Trophoblast cell (in vitro differentiated cells and primary cell): ENCODE measurements at regions not wholly inside any gene's neighbourhood (a gene's known extent, or its start where the extent isn't known, plus 50 kb on each side); places are given as distances from the start of the nearest gene placed in this dataset.

ENCODE experiments used
- DNase-seq, 2 donors: peaks; one replicate each; pipeline ENCODE4 v3.0.0-alpha.2; 2016
- H2AFZ ChIP-seq: 2 replicates; pipeline ENCODE4 v1.6.1; 2013; ENCODE audit warnings: low read length, moderate library complexity, mild to moderate bottlenecking; ENCODE audit not compliant: insufficient read depth, poor library complexity
- H2AK5ac ChIP-seq: 2 replicates; pipeline ENCODE4 v1.6.1; 2013; ENCODE audit warnings: mild to moderate bottlenecking, low read length
- H2BK120ac ChIP-seq: 2 replicates; pipeline ENCODE4 v1.6.1; 2013; ENCODE audit warnings: low read length, mild to moderate bottlenecking, moderate library complexity; ENCODE audit not compliant: insufficient read depth, poor library complexity
- H2BK12ac ChIP-seq: 2 replicates; pipeline ENCODE4 v1.6.1; 2013; ENCODE audit warnings: mild to moderate bottlenecking, low read length, moderate library complexity
- H2BK5ac ChIP-seq: 2 replicates; pipeline ENCODE4 v1.6.1; 2013; ENCODE audit warnings: low read length, low read depth, moderate library complexity, mild to moderate bottlenecking; ENCODE audit not compliant: poor library complexity
- H3K14ac ChIP-seq: 2 replicates; pipeline ENCODE4 v1.6.1; 2013; ENCODE audit warnings: mild to moderate bottlenecking, low read length
- H3K18ac ChIP-seq: 2 replicates; pipeline ENCODE4 v1.6.1; 2013; ENCODE audit warnings: mild to moderate bottlenecking, low read length
- H3K23ac ChIP-seq: 2 replicates; pipeline ENCODE4 v1.6.1; 2013; ENCODE audit warnings: low read length
- H3K27ac ChIP-seq: 2 replicates; pipeline ENCODE4 v1.5.1; 2013; ENCODE audit warnings: low read depth, mild to moderate bottlenecking, inconsistent platforms, low read length, moderate library complexity
- H3K27me3 ChIP-seq: 2 replicates; pipeline ENCODE4 v1.6.1; 2013; ENCODE audit warnings: inconsistent platforms, mild to moderate bottlenecking, low read length, moderate library complexity; ENCODE audit not compliant: insufficient read depth
- H3K36me3 ChIP-seq, 2 experiments: 1 replicate in 1 of 2; 2 replicates in 1 of 2; pipeline ENCODE4 v1.6.1; 2013; ENCODE audit warnings: low read length in 2 of 2, mild to moderate bottlenecking in 2 of 2, moderate library complexity in 1 of 2; ENCODE audit not compliant: insufficient read depth in 2 of 2, control insufficient read depth in 1 of 2
- H3K4ac ChIP-seq: 2 replicates; pipeline ENCODE4 v1.6.1; 2013; ENCODE audit warnings: low read depth, mild to moderate bottlenecking, low read length, moderate library complexity
- H3K4me1 ChIP-seq, 2 experiments: 1 replicate in 1 of 2; 2 replicates in 1 of 2; pipeline ENCODE4 v1.6.1; 2013; ENCODE audit warnings: low read length in 2 of 2, mild to moderate bottlenecking in 2 of 2, moderate library complexity in 1 of 2; ENCODE audit not compliant: insufficient read depth in 2 of 2, control insufficient read depth in 1 of 2
- H3K4me2 ChIP-seq: 2 replicates; pipeline ENCODE4 v1.6.1; 2013; ENCODE audit warnings: inconsistent platforms, mild to moderate bottlenecking, low read length, moderate library complexity
- H3K4me3 ChIP-seq: 2 replicates; pipeline ENCODE4 v1.5.1; 2013; ENCODE audit warnings: mild to moderate bottlenecking, low read depth, low read length, inconsistent platforms
- H3K79me1 ChIP-seq: one replicate; pipeline ENCODE4 v1.6.1; 2013; ENCODE audit warnings: low read length
- H3K79me2 ChIP-seq: 2 replicates; pipeline ENCODE4 v1.6.1; 2013; ENCODE audit warnings: low read length, mild to moderate bottlenecking; ENCODE audit not compliant: control insufficient read depth, insufficient read depth, poor library complexity
- H3K9ac ChIP-seq: 2 replicates; pipeline ENCODE4 v1.6.1; 2013; ENCODE audit warnings: mild to moderate bottlenecking, low read length
- H3K9me3 ChIP-seq: 2 replicates; pipeline ENCODE4 v1.6.1; 2013; ENCODE audit warnings: low read depth, mild to moderate bottlenecking, control low read depth, inconsistent platforms, low read length; ENCODE audit not compliant: insufficient read depth
- H4K12ac ChIP-seq: 2 replicates; pipeline ENCODE4 v1.6.1; 2013; ENCODE audit warnings: low read depth, mild to moderate bottlenecking, low read length, moderate library complexity
- H4K8ac ChIP-seq: 2 replicates; pipeline ENCODE4 v1.6.1; 2013; ENCODE audit warnings: low read depth, mild to moderate bottlenecking, low read length, moderate library complexity
- H4K91ac ChIP-seq: one replicate; pipeline ENCODE4 v1.6.1; 2013; ENCODE audit warnings: low read depth, mild to moderate bottlenecking, low read length, moderate library complexity
- WGBS: extraction: QIAGEN DNeasy Blood & Tissue Kit; methylation state at CpG from one replicate; pipeline ENCODE4 v1.1.7; 2013; ENCODE audit warnings: missing lambda C conversion rate; ENCODE audit not compliant: insufficient read length, insufficient coverage; ENCODE audit errors: extremely low coverage; 5-methylcytosine and 5-hydroxymethylcytosine counted together

GRCh38 chr2:129645335-129645734 lies 334.1 kb upstream of the RAB6C start:
- Histone ChIP-seq H2BK120ac (no peak overlapping the region), H4K12ac (no peak overlapping the region), H3K14ac (no peak overlapping the region), H4K8ac (no peak overlapping the region), H2BK5ac (no peak overlapping the region), H3K79me1 (no peaks in the 10 kb centered on the region), H3K79me2 (no peaks in the 10 kb centered on the region), H2BK12ac (no peak overlapping the region), H3K4me3 (no peak overlapping the region), H3K18ac (no peak overlapping the region), H3K9me3 (peaks cover 3% of the 10 kb centered on the region), H3K4ac (no peak overlapping the region), H2AK5ac (no peak overlapping the region), H2AFZ (no peak overlapping the region), H3K27me3 (no peaks in the 10 kb centered on the region), H4K91ac (no peak overlapping the region), H3K36me3 (no peaks in the 10 kb centered on the region), H3K4me2 (no peak overlapping the region), H3K4me1 (no peaks in the 10 kb centered on the region), H3K9ac (no peak overlapping the region), H3K23ac (no peak overlapping the region), H3K27ac (no peak overlapping the region)
- DNase-seq: no peak
- WGBS: no CpG with 5 or more reads among the region's 1 CpG

GRCh38 chr2:129646107-129646506 lies 333.4 kb upstream of the RAB6C start:
- no peak overlapping the region for H4K8ac ChIP-seq
- no peaks in the 10 kb centered on the region for H3K4me1 ChIP-seq
- H3K23ac ChIP-seq: no peak overlapping the region
- H2AFZ ChIP-seq: no peak overlapping the region
- H3K4me3 ChIP-seq: no peak overlapping the region
- peaks cover 3% of the 10 kb centered on the region for H3K9me3 ChIP-seq
- no peak overlapping the region for H3K4me2 ChIP-seq
- no peaks in the 10 kb centered on the region for H3K79me1 ChIP-seq
- H2BK120ac ChIP-seq: no peak overlapping the region
- no peak overlapping the region for H2AK5ac ChIP-seq
- WGBS: no CpG with 5 or more reads among the region's 6 CpGs
- no peak overlapping the region for H2BK5ac ChIP-seq
- H3K36me3 ChIP-seq: no peaks in the 10 kb centered on the region
- no peak overlapping the region for H2BK12ac ChIP-seq
- no peaks in the 10 kb centered on the region for H3K79me2 ChIP-seq
- no peak overlapping the region for H4K12ac ChIP-seq
- H3K14ac ChIP-seq: no peak overlapping the region
- no peak overlapping the region for H3K27ac ChIP-seq
- H3K4ac ChIP-seq: no peak overlapping the region
- DNase-seq: no peak
- H3K9ac ChIP-seq: no peak overlapping the region
- no peak overlapping the region for H3K18ac ChIP-seq
- H4K91ac ChIP-seq: no peak overlapping the region
- no peaks in the 10 kb centered on the region for H3K27me3 ChIP-seq

GRCh38 chr2:129653246-129653645 lies 326.2 kb upstream of the RAB6C start:
- no peak overlapping the region for H3K27ac ChIP-seq
- H3K4ac ChIP-seq: no peak overlapping the region

GRCh38 chr2:129654331-129654730 lies 325.1 kb upstream of the RAB6C start:
- Histone ChIP-seq H3K36me3 (no peaks in the 10 kb centered on the region), H2AFZ (no peak overlapping the region), H3K18ac (no peak overlapping the region), H3K9ac (no peak overlapping the region), H4K91ac (no peak overlapping the region), H3K4ac (no peak overlapping the region), H3K4me2 (no peak overlapping the region), H3K79me2 (no peaks in the 10 kb centered on the region), H3K14ac (no peak overlapping the region), H2BK120ac (no peak overlapping the region), H3K4me3 (no peak overlapping the region), H2BK12ac (no peak overlapping the region), H2BK5ac (no peak overlapping the region), H2AK5ac (no peak overlapping the region), H3K9me3 (no peaks in the 10 kb centered on the region), H4K8ac (no peak overlapping the region), H4K12ac (no peak overlapping the region), H3K23ac (no peak overlapping the region), H3K27me3 (no peaks in the 10 kb centered on the region), H3K4me1 (no peaks in the 10 kb centered on the region), H3K79me1 (no peaks in the 10 kb centered on the region), H3K27ac (no peak overlapping the region)
- DNase-seq: no peak
- WGBS: no CpG with 5 or more reads among the region's 3 CpGs

More at GRCh38 chr2:129653246-129653645, 326.2 kb upstream of the RAB6C start:
- Histone ChIP-seq H2AFZ (no peak overlapping the region), H4K8ac (no peak overlapping the region), H3K9me3 (no peaks in the 10 kb centered on the region), H3K27me3 (no peaks in the 10 kb centered on the region), H3K79me2 (no peaks in the 10 kb centered on the region), H4K12ac (no peak overlapping the region), H3K9ac (no peak overlapping the region), H3K79me1 (no peaks in the 10 kb centered on the region), H4K91ac (no peak overlapping the region), H3K36me3 (no peaks in the 10 kb centered on the region), H2AK5ac (no peak overlapping the region), H2BK12ac (no peak overlapping the region), H3K4me1 (no peaks in the 10 kb centered on the region), H3K23ac (no peak overlapping the region), H3K14ac (no peak overlapping the region), H3K18ac (no peak overlapping the region), H3K4me2 (no peak overlapping the region), H3K4me3 (no peak overlapping the region), H2BK5ac (no peak overlapping the region), H2BK120ac (no peak overlapping the region)
- no CpG with 5 or more reads among the region's 2 CpGs for WGBS
- no peak for DNase-seq
